Keratinocyte (primary cell): ENCODE measurements at regions not wholly inside any gene's neighbourhood (a gene's known extent, or its start where the extent isn't known, plus 50 kb on each side); places are given as distances from the start of the nearest gene placed in this dataset.

Experiments used
- DNase-seq: peaks from one replicate; pipeline ENCODE4 v3.0.0-alpha.2; 2011; ENCODE audit warnings: low read depth, missing footprints, low spot score
- FAIRE-seq: peaks from 2 replicates; lab custom pipeline; 2011; peaks lifted over from hg19 to GRCh38; lab: Jason Lieb, UNC
- H2AFZ ChIP-seq: 2 replicates; pipeline ENCODE4 v1.6.0; 2012; ENCODE audit warnings: low read length, control low read depth, inconsistent platforms; ENCODE audit not compliant: control insufficient read depth
- H3K27ac ChIP-seq: 2 replicates; pipeline ENCODE4 v1.5.1; 2011; ENCODE audit warnings: low read length; ENCODE audit not compliant: control insufficient read depth, insufficient read depth
- H3K27me3 ChIP-seq: 3 replicates; pipeline ENCODE4 v1.6.0; 2011; ENCODE audit warnings: low read length; ENCODE audit not compliant: control insufficient read depth, insufficient read depth; ENCODE audit errors: extremely low read depth
- H3K36me3 ChIP-seq, 2 experiments: 2 replicates in 1 of 2; 3 replicates in 1 of 2; pipeline ENCODE4 v1.5.1; 2011; ENCODE audit warnings: low read length in 2 of 2, mild to moderate bottlenecking in 1 of 2; ENCODE audit not compliant: control insufficient read depth in 2 of 2, insufficient read depth in 2 of 2; ENCODE audit errors: extremely low read depth in 1 of 2
- H3K4me1 ChIP-seq: 3 replicates; pipeline ENCODE4 v1.5.1; 2011; ENCODE audit warnings: low read length; ENCODE audit not compliant: control insufficient read depth, insufficient read depth; ENCODE audit errors: extremely low read depth
- H3K4me2 ChIP-seq: 3 replicates; pipeline ENCODE4 v1.6.0; 2011; ENCODE audit warnings: low read depth, low read length; ENCODE audit not compliant: control insufficient read depth, insufficient read depth; ENCODE audit errors: extremely low read depth
- H3K4me3 ChIP-seq, 3 experiments: fragments of 200-600 bp in 1 of 3; sonication (generic) in 1 of 3; 2 replicates in 2 of 3; 3 replicates in 1 of 3; pipeline ENCODE4 v1.5.1; 2011 to 2016; ENCODE audit warnings: low read length in 3 of 3, mild to moderate bottlenecking in 3 of 3, control low read depth in 2 of 3, inconsistent platforms in 1 of 3, low read depth in 1 of 3, mixed read lengths in 1 of 3, mixed run types in 1 of 3, moderate library complexity in 1 of 3; ENCODE audit not compliant: control insufficient read depth in 2 of 3, insufficient read depth in 2 of 3; ENCODE audit errors: extremely low read depth in 1 of 3
- H3K79me2 ChIP-seq: 2 replicates; pipeline ENCODE4 v1.6.0; 2012; ENCODE audit warnings: low read length; ENCODE audit not compliant: control insufficient read depth, insufficient read depth
- H3K9ac ChIP-seq: 3 replicates; pipeline ENCODE4 v1.6.0; 2011; ENCODE audit warnings: low read length; ENCODE audit not compliant: control insufficient read depth, insufficient read depth; ENCODE audit errors: extremely low read depth
- H3K9me1 ChIP-seq: 3 replicates; pipeline ENCODE4 v1.6.0; 2011; ENCODE audit warnings: low read length; ENCODE audit not compliant: control insufficient read depth, insufficient read depth; ENCODE audit errors: extremely low read depth
- H3K9me3 ChIP-seq: 2 replicates; pipeline ENCODE4 v1.5.1; 2012; ENCODE audit warnings: low read depth, low read length; ENCODE audit not compliant: control insufficient read depth
- H4K20me1 ChIP-seq: 3 replicates; pipeline ENCODE4 v1.6.0; 2011; ENCODE audit warnings: low read length; ENCODE audit not compliant: control insufficient read depth, insufficient read depth; ENCODE audit errors: extremely low read depth
- EZH2 ChIP-seq: IDR thresholded peaks from one replicate; pipeline ENCODE4 v1.6.1; 2012; ENCODE audit warnings: inconsistent platforms, mild to moderate bottlenecking, low read length, moderate library complexity
- dilution Hi-C: fragments of 300-500 bp; cut with MboI; formaldehyde crosslinking; loops from one replicate; pipeline ENCODE4 v1.7.0; 2020; ENCODE audit warnings: low sequenced_read_pairs; ENCODE audit not compliant: extremely low pct_ligation_motif_present
- TF ChIP-seq, protein P1 (sequence below), 3 experiments: IDR thresholded peaks in 1 of 3; conservative IDR thresholded peaks in 1 of 3; optimal IDR thresholded peaks in 1 of 3; 2 replicates in 2 of 3; 3 replicates in 1 of 3; pipeline versions ENCODE3 to v1.5.1; 2011; ENCODE audit warnings: low read length in 3 of 3, mild to moderate bottlenecking in 3 of 3, moderate library complexity in 2 of 3, control low read depth in 1 of 3, inconsistent platforms in 1 of 3; ENCODE audit not compliant: insufficient read depth in 2 of 3; ENCODE audit errors: extremely low read depth in 1 of 3

DNA sequence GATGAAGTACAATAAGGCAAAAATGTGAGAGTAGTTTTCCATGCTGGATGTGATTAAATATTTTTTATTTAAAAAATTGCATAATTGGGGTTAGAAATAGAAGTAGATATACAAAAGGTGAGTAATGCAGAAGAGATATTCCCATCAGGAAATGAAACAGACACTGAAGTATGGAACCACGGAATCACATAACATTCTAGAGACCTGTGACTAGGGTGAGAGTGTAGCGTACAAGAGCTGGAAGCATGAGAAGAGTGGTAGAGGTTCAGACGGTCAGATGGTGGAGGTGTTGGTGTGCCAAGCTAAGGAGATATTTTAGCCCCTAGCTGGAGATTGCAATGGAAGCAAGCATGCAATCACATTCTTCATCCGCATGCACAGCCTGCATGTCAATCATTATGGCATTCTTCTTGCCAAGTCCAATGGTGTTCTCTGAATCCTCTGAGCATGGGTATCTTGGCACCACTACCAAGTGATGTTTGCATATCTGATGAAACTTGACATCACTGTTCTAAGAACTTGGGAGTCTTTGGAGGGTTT is 587.8 kb downstream of the PSAT1 start:
- Histone ChIP-seq H3K9ac (no peak overlapping the region), H3K4me3 (no peak overlapping the region)
- FAIRE-seq = no peak

DNA sequence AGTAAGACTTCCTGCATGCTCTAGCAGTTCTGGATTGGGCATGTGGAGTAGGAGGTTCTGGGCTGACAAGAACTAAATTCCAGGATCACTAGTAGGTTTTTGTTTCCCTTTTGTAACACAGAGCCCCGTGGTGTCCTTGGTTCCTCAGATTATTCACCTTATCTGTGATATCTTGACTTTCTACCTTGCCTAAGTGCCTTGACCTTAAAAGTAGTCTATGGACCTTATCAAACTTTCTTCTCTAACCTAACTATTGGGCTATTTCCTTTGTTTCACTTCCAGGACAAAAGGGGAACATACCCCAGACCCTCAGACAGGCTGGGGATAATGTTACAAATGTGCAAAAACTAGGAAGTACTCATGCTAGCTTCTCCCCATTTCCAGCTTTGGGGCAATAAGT is 595.3 kb downstream of the PSAT1 start:
- H3K79me2 ChIP-seq = no peaks in the 10 kb centered on the region
- H3K4me3 ChIP-seq = no peak overlapping the region
- dilution Hi-C loops = no loop called here
- H3K27me3 ChIP-seq = no peaks in the 10 kb centered on the region
- H3K9me3 ChIP-seq = no peaks in the 10 kb centered on the region
- no peak overlapping the region for H2AFZ ChIP-seq
- H3K27ac ChIP-seq = no peak overlapping the region
- H4K20me1 ChIP-seq = no peaks in the 10 kb centered on the region
- TF ChIP-seq, protein P1, sequence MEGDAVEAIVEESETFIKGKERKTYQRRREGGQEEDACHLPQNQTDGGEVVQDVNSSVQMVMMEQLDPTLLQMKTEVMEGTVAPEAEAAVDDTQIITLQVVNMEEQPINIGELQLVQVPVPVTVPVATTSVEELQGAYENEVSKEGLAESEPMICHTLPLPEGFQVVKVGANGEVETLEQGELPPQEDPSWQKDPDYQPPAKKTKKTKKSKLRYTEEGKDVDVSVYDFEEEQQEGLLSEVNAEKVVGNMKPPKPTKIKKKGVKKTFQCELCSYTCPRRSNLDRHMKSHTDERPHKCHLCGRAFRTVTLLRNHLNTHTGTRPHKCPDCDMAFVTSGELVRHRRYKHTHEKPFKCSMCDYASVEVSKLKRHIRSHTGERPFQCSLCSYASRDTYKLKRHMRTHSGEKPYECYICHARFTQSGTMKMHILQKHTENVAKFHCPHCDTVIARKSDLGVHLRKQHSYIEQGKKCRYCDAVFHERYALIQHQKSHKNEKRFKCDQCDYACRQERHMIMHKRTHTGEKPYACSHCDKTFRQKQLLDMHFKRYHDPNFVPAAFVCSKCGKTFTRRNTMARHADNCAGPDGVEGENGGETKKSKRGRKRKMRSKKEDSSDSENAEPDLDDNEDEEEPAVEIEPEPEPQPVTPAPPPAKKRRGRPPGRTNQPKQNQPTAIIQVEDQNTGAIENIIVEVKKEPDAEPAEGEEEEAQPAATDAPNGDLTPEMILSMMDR (optimal IDR thresholded peaks at IDR 0.05 in 1 of 3, IDR thresholded peaks at IDR 0.05 in 1 of 3, conservative IDR thresholded peaks at IDR 0.05 in 1 of 3; ENCODE audit: extremely low read depth in 1 of 3, insufficient read depth in 2 of 3, low read length in 3 of 3) = no peak
- TF ChIP-seq EZH2 = no peak
- no peaks in the 10 kb centered on the region for H3K9me1 ChIP-seq
- H3K36me3 ChIP-seq = no peaks in the 10 kb centered on the region
- no peak overlapping the region for H3K4me2 ChIP-seq
- FAIRE-seq (no peak), DNase-seq (no peak)
- no peak overlapping the region for H3K9ac ChIP-seq
- no peaks in the 10 kb centered on the region for H3K4me1 ChIP-seq

More for the DNA sequence above, 587.8 kb downstream of the PSAT1 start:
- DNase-seq = no peak
- Histone ChIP-seq H3K27ac (no peak overlapping the region), H3K36me3 (no peaks in the 10 kb centered on the region), H3K4me1 (no peaks in the 10 kb centered on the region), H4K20me1 (no peaks in the 10 kb centered on the region), H3K9me3 (no peaks in the 10 kb centered on the region), H3K27me3 (no peaks in the 10 kb centered on the region), H3K79me2 (no peaks in the 10 kb centered on the region), H2AFZ (no peak overlapping the region), H3K9me1 (no peaks in the 10 kb centered on the region), H3K4me2 (no peak overlapping the region)
- dilution Hi-C loops = no loop called here
- TF ChIP-seq EZH2 = no peak
- TF ChIP-seq, protein P1 (optimal IDR thresholded peaks at IDR 0.05 in 1 of 3, IDR thresholded peaks at IDR 0.05 in 1 of 3, conservative IDR thresholded peaks at IDR 0.05 in 1 of 3; ENCODE audit: extremely low read depth in 1 of 3, insufficient read depth in 2 of 3, low read length in 3 of 3) = no peak
